Liver (tissue), 7 donors: ENCODE measurements at regions not wholly inside any gene's neighbourhood (a gene's known extent, or its start where the extent isn't known, plus 50 kb on each side); places are given as distances from the start of the nearest gene placed in this dataset.

Experiments used
- DNase-seq: peaks from one replicate; pipeline ENCODE4 v3.0.0-alpha.2; 2017; ENCODE audit warnings: low spot score
- H3K27ac ChIP-seq, 2 donors: one replicate each; pipeline ENCODE4 v1.7.0; 2013; ENCODE audit warnings: inconsistent platforms in 2 of 2, low read length in 2 of 2, control low read depth in 1 of 2, low read depth in 1 of 2, mild to moderate bottlenecking in 1 of 2
- H3K27me3 ChIP-seq, 4 donors: one replicate each; pipeline versions ENCODE4 v1.6.1 to v1.7.0; 2013; ENCODE audit warnings: low read length in 3 of 4, inconsistent platforms in 1 of 4, mild to moderate bottlenecking in 1 of 4, moderate library complexity in 1 of 4; ENCODE audit not compliant: control insufficient read depth in 4 of 4, insufficient read depth in 4 of 4
- H3K36me3 ChIP-seq, 4 donors: one replicate each; pipeline versions ENCODE4 v1.6.1 to v1.7.0; 2013; ENCODE audit warnings: low read length in 3 of 4, mild to moderate bottlenecking in 3 of 4, low read depth in 1 of 4, moderate library complexity in 1 of 4; ENCODE audit not compliant: control insufficient read depth in 4 of 4, insufficient read depth in 3 of 4
- H3K4me1 ChIP-seq, 4 donors: one replicate each; pipeline versions ENCODE4 v1.6.1 to v1.7.0; 2013; ENCODE audit warnings: low read length in 3 of 4, mild to moderate bottlenecking in 3 of 4, moderate library complexity in 1 of 4; ENCODE audit not compliant: control insufficient read depth in 4 of 4, insufficient read depth in 4 of 4
- H3K4me3 ChIP-seq, 3 donors: one replicate each; pipeline versions ENCODE4 v1.6.1 to v1.7.0; 2013; ENCODE audit warnings: low read length in 3 of 3, control low read depth in 1 of 3, low read depth in 1 of 3, mild to moderate bottlenecking in 1 of 3
- H3K9ac ChIP-seq, 2 donors: one replicate each; pipeline ENCODE4 v1.7.0; 2013; ENCODE audit warnings: low read length in 2 of 2, mild to moderate bottlenecking in 2 of 2, moderate library complexity in 2 of 2, control low read depth in 1 of 2, low read depth in 1 of 2
- H3K9me3 ChIP-seq, 4 donors: one replicate each; pipeline versions ENCODE4 v1.6.1 to v1.7.0; 2013; ENCODE audit warnings: low read length in 3 of 4; ENCODE audit not compliant: control insufficient read depth in 4 of 4
- EGR1 ChIP-seq, 2 donors: IDR thresholded peaks; 2 replicates each; pipeline ENCODE4 v1.6.1; 2016 to 2018; ENCODE audit warnings: antibody characterized with exemption in 2 of 2, low read depth in 2 of 2
- FOXA1 ChIP-seq: IDR thresholded peaks from 2 replicates; pipeline ENCODE4 v1.6.1; 2016; ENCODE audit warnings: antibody characterized with exemption
- FOXA2 ChIP-seq: IDR thresholded peaks from 2 replicates; pipeline ENCODE4 v1.6.1; 2016; ENCODE audit warnings: antibody characterized with exemption
- GABPA ChIP-seq, 2 donors: IDR thresholded peaks in 1 of 2; conservative IDR thresholded peaks in 1 of 2; 2 replicates each; pipeline ENCODE4 v1.6.1; 2016; ENCODE audit warnings: antibody characterized with exemption in 2 of 2, mild to moderate bottlenecking in 1 of 2, moderate library complexity in 1 of 2
- HNF4A ChIP-seq, 2 donors: conservative IDR thresholded peaks; 2 replicates each; pipeline ENCODE4 v1.6.1; 2016; ENCODE audit warnings: antibody characterized with exemption in 2 of 2, mild to moderate bottlenecking in 2 of 2
- HNF4G ChIP-seq: IDR thresholded peaks from 2 replicates; pipeline ENCODE4 v1.6.1; 2016; ENCODE audit warnings: antibody characterized with exemption
- JUND ChIP-seq, 2 donors: IDR thresholded peaks; 2 replicates each; pipeline ENCODE4 v1.6.1; 2016; ENCODE audit warnings: antibody characterized with exemption in 2 of 2
- MAX ChIP-seq: IDR thresholded peaks from 2 replicates; pipeline ENCODE4 v1.6.1; 2016; ENCODE audit warnings: antibody characterized with exemption
- NR2F2 ChIP-seq: IDR thresholded peaks from 2 replicates; pipeline ENCODE4 v1.6.1; 2016; ENCODE audit warnings: antibody characterized with exemption
- RAD21 ChIP-seq, 2 donors: IDR thresholded peaks; 2 replicates each; pipeline ENCODE4 v1.6.1; 2016; ENCODE audit warnings: antibody characterized with exemption in 2 of 2, mild to moderate bottlenecking in 2 of 2
- RXRA ChIP-seq, 2 donors: IDR thresholded peaks; 2 replicates each; pipeline ENCODE4 v1.6.1; 2017 to 2018; ENCODE audit warnings: antibody characterized with exemption in 2 of 2, mild to moderate bottlenecking in 1 of 2
- SP1 ChIP-seq: IDR thresholded peaks from 2 replicates; pipeline ENCODE4 v1.6.1; 2018; ENCODE audit warnings: antibody characterized with exemption, mild to moderate bottlenecking
- TAF1 ChIP-seq: conservative IDR thresholded peaks from 2 replicates; pipeline ENCODE4 v1.6.1; 2016; ENCODE audit warnings: antibody characterized with exemption, mild to moderate bottlenecking
- YY1 ChIP-seq: IDR thresholded peaks from 2 replicates; pipeline ENCODE4 v1.6.1; 2016; ENCODE audit warnings: antibody characterized with exemption, mild to moderate bottlenecking
- ZBTB33 ChIP-seq: IDR thresholded peaks from 2 replicates; pipeline ENCODE4 v1.6.1; 2016; ENCODE audit warnings: antibody characterized with exemption
- TF ChIP-seq, protein P1 (sequence below): IDR thresholded peaks from 2 replicates; pipeline ENCODE4 v1.6.1; 2016; ENCODE audit warnings: antibody characterized with exemption, mild to moderate bottlenecking
- TF ChIP-seq, protein P2 (sequence below): IDR thresholded peaks from 2 replicates; pipeline ENCODE4 v1.6.1; 2016; ENCODE audit warnings: antibody characterized with exemption
- TF ChIP-seq, protein P3 (sequence below): fragments of 150-350 bp; IDR thresholded peaks from 2 replicates; pipeline ENCODE4 v1.5.1; 2017; ENCODE audit warnings: improper control_type of control experiment, low read depth, low read length; ENCODE audit not compliant: missing input control
- donor health status: healthy.
- donor health status: healthy.
- donor health status: healthy.
- donor health status: healthy.

- no peaks in the 10 kb centered on the region for H3K9me3 ChIP-seq
- no peaks in the 10 kb centered on the region for H3K36me3 ChIP-seq
- H3K27ac ChIP-seq, result no peak overlapping the region
- no peak overlapping the region for H3K4me3 ChIP-seq
- DNase-seq, result no peak
- H3K4me1 ChIP-seq, result peaks cover 0 to 22% (median 16%) of the 10 kb centered on the region in 4 donors
- H3K9ac ChIP-seq, result no peak overlapping the region
- no peaks in the 10 kb centered on the region for H3K27me3 ChIP-seq
- no peak for TF ChIP-seq YY1
- no peak for TF ChIP-seq TAF1
- TF ChIP-seq, protein P1, sequence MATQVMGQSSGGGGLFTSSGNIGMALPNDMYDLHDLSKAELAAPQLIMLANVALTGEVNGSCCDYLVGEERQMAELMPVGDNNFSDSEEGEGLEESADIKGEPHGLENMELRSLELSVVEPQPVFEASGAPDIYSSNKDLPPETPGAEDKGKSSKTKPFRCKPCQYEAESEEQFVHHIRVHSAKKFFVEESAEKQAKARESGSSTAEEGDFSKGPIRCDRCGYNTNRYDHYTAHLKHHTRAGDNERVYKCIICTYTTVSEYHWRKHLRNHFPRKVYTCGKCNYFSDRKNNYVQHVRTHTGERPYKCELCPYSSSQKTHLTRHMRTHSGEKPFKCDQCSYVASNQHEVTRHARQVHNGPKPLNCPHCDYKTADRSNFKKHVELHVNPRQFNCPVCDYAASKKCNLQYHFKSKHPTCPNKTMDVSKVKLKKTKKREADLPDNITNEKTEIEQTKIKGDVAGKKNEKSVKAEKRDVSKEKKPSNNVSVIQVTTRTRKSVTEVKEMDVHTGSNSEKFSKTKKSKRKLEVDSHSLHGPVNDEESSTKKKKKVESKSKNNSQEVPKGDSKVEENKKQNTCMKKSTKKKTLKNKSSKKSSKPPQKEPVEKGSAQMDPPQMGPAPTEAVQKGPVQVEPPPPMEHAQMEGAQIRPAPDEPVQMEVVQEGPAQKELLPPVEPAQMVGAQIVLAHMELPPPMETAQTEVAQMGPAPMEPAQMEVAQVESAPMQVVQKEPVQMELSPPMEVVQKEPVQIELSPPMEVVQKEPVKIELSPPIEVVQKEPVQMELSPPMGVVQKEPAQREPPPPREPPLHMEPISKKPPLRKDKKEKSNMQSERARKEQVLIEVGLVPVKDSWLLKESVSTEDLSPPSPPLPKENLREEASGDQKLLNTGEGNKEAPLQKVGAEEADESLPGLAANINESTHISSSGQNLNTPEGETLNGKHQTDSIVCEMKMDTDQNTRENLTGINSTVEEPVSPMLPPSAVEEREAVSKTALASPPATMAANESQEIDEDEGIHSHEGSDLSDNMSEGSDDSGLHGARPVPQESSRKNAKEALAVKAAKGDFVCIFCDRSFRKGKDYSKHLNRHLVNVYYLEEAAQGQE, result no peak
- TF ChIP-seq, protein P2, sequence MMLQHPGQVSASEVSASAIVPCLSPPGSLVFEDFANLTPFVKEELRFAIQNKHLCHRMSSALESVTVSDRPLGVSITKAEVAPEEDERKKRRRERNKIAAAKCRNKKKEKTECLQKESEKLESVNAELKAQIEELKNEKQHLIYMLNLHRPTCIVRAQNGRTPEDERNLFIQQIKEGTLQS, result no peak
- no peak for TF ChIP-seq RAD21 (IDR thresholded peaks at IDR 0.05)
- no peak for TF ChIP-seq FOXA2
- TF ChIP-seq ZBTB33, result no peak
- no peak for TF ChIP-seq SP1
These were observed 228.2 kb downstream of the AHR start for GRCh38 chr7:17526621-17527020.

DNA sequence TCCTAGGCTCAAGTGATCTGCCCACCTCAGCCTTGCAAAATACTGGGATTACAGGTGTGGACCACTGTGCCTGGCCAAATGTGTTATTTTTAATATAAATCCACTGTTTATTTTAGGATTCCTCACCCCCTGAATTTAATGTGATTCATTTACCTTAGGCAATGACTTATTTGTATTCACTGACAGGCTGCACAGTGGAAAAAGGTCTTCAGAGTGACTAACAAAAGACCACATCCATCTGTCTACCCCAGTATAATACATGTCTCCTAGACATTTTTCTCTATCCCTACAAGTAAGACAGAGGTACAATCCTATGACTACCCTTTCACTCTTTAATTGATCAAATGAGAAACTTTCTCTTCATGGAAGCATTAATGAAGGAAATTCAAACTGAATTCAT, 230.2 kb downstream of the AHR start:
- no peaks in the 10 kb centered on the region for H3K36me3 ChIP-seq
- no peak for DNase-seq
- TF ChIP-seq RXRA (IDR thresholded peaks at IDR 0.05), result no peak
- no peak for TF ChIP-seq HNF4A (conservative IDR thresholded peaks at IDR 0.05)
- no peak for TF ChIP-seq TAF1
- TF ChIP-seq GABPA (IDR thresholded peaks at IDR 0.05 in 1 of 2, conservative IDR thresholded peaks at IDR 0.05 in 1 of 2), result no peak
- no peak for TF ChIP-seq EGR1 (IDR thresholded peaks at IDR 0.05; ENCODE audit: low read depth in 2 of 2)
- TF ChIP-seq, protein P2, result no peak
- no peak for TF ChIP-seq FOXA2
- TF ChIP-seq ZBTB33, result no peak
- no peak for TF ChIP-seq RAD21 (IDR thresholded peaks at IDR 0.05)
- TF ChIP-seq, protein P1, result no peak
- no peak for TF ChIP-seq SP1
- no peak for TF ChIP-seq HNF4G
- TF ChIP-seq, protein P3, sequence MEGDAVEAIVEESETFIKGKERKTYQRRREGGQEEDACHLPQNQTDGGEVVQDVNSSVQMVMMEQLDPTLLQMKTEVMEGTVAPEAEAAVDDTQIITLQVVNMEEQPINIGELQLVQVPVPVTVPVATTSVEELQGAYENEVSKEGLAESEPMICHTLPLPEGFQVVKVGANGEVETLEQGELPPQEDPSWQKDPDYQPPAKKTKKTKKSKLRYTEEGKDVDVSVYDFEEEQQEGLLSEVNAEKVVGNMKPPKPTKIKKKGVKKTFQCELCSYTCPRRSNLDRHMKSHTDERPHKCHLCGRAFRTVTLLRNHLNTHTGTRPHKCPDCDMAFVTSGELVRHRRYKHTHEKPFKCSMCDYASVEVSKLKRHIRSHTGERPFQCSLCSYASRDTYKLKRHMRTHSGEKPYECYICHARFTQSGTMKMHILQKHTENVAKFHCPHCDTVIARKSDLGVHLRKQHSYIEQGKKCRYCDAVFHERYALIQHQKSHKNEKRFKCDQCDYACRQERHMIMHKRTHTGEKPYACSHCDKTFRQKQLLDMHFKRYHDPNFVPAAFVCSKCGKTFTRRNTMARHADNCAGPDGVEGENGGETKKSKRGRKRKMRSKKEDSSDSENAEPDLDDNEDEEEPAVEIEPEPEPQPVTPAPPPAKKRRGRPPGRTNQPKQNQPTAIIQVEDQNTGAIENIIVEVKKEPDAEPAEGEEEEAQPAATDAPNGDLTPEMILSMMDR, result no peak
- no peak for TF ChIP-seq JUND (IDR thresholded peaks at IDR 0.05)
- no peak for TF ChIP-seq MAX
- no peak for TF ChIP-seq YY1
- no peak for TF ChIP-seq NR2F2
- no peak for TF ChIP-seq FOXA1
- no peak overlapping the region for H3K4me3 ChIP-seq
- H3K9ac ChIP-seq, result no peak overlapping the region
- no peaks in the 10 kb centered on the region for H3K27me3 ChIP-seq
- peaks cover 0 to 22% (median 15%) of the 10 kb centered on the region in 4 donors for H3K4me1 ChIP-seq
- H3K9me3 ChIP-seq, result no peaks in the 10 kb centered on the region
- H3K27ac ChIP-seq, result no peak overlapping the region
